ENCODE measurements at regions not wholly inside any gene's neighbourhood (a gene's known extent, or its start where the extent isn't known, plus 50 kb on each side); places are given as distances from the start of the nearest gene placed in this dataset.

GRCh38 chrX:143206966-143207365 lies 181.2 kb downstream of the SPANXN4 start:
- ChIA-PET POLR2A (no interaction called here), CTCF (no interaction called here)
- TF ChIP-seq L3MBTL2 (conservative IDR thresholded peaks at IDR 0.05): no peak
- no peak for TF ChIP-seq BHLHE40 (IDR thresholded peaks at IDR 0.05; ENCODE audit: borderline replicate concordance)
- no peak for TF ChIP-seq ELF4 (IDR thresholded peaks at IDR 0.05)
- TF ChIP-seq CTBP1 (IDR thresholded peaks at IDR 0.05; ENCODE audit: borderline replicate concordance): no peak
- TF ChIP-seq FOXA1 (IDR thresholded peaks at IDR 0.05): no peak
- no peak for TF ChIP-seq FOXK2 (IDR thresholded peaks at IDR 0.05)
- TF ChIP-seq PKNOX1 (IDR thresholded peaks at IDR 0.05): no peak
- TF ChIP-seq ARNT (IDR thresholded peaks at IDR 0.05): no peak
- TF ChIP-seq ZNF384 (IDR thresholded peaks at IDR 0.05): no peak
- TF ChIP-seq HDGF (IDR thresholded peaks at IDR 0.05; ENCODE audit: borderline replicate concordance): no peak
- TF ChIP-seq FOXM1 (IDR thresholded peaks at IDR 0.05; ENCODE audit: borderline replicate concordance): no peak
- DNase-seq (ENCODE audit: extremely low spot score): no peak

GRCh38 chrX:143171703-143172102 lies 146.0 kb downstream of the SPANXN4 start:
- ChIA-PET CTCF (no interaction called here), POLR2A (no interaction called here)
- TF ChIP-seq HDGF (IDR thresholded peaks at IDR 0.05; ENCODE audit: borderline replicate concordance) (no peak), SP1 (IDR thresholded peaks at IDR 0.05) (no peak), PKNOX1 (IDR thresholded peaks at IDR 0.05) (no peak)
- no peak for DNase-seq (ENCODE audit: extremely low spot score)

- POLR2A ChIA-PET: no interaction called here
- TF ChIP-seq SP1 (IDR thresholded peaks at IDR 0.05) (no peak), ZNF384 (IDR thresholded peaks at IDR 0.05) (no peak), FOXA1 (IDR thresholded peaks at IDR 0.05) (no peak), L3MBTL2 (conservative IDR thresholded peaks at IDR 0.05) (no peak), BHLHE40 (IDR thresholded peaks at IDR 0.05; ENCODE audit: borderline replicate concordance) (no peak)
- CTCF ChIA-PET: no interaction called here
- no peak for DNase-seq (ENCODE audit: extremely low spot score)
Measured at GRCh38 chrX:143165778-143166177, 140.1 kb downstream of the SPANXN4 start.

- TF ChIP-seq L3MBTL2 (conservative IDR thresholded peaks at IDR 0.05): no peak
- ChIA-PET POLR2A (no interaction called here), CTCF (no interaction called here)
- DNase-seq (ENCODE audit: extremely low spot score): no peak
Measured at GRCh38 chrX:143139681-143140080, 114.0 kb downstream of the SPANXN4 start.

GRCh38 chrX:143121477-143121876 lies 95.7 kb downstream of the SPANXN4 start:
- ChIA-PET POLR2A (no interaction called here), CTCF (no interaction called here)

GRCh38 chrX:143115466-143115865 lies 89.7 kb downstream of the SPANXN4 start:
- TF ChIP-seq FOXM1 (IDR thresholded peaks at IDR 0.05; ENCODE audit: borderline replicate concordance) (no peak), SUZ12 (IDR thresholded peaks at IDR 0.05) (no peak), L3MBTL2 (conservative IDR thresholded peaks at IDR 0.05) (no peak), TARDBP (IDR thresholded peaks at IDR 0.05) (no peak), ARNT (IDR thresholded peaks at IDR 0.05) (no peak), HDGF (IDR thresholded peaks at IDR 0.05; ENCODE audit: borderline replicate concordance) (no peak), SP1 (IDR thresholded peaks at IDR 0.05) (no peak), ZNF384 (IDR thresholded peaks at IDR 0.05) (no peak), FOXA1 (IDR thresholded peaks at IDR 0.05) (no peak)
- POLR2A ChIA-PET: no interaction called here
- CTCF ChIA-PET: no interaction called here
- no peak for DNase-seq (ENCODE audit: extremely low spot score)

More at GRCh38 chrX:143121477-143121876, 95.7 kb downstream of the SPANXN4 start:
- no peak for TF ChIP-seq PKNOX1 (IDR thresholded peaks at IDR 0.05)
- TF ChIP-seq ELF4 (IDR thresholded peaks at IDR 0.05): no peak
- TF ChIP-seq LEF1 (IDR thresholded peaks at IDR 0.05; ENCODE audit: borderline replicate concordance): no peak
- no peak for TF ChIP-seq SUZ12 (IDR thresholded peaks at IDR 0.05)
- no peak for TF ChIP-seq ZNF384 (IDR thresholded peaks at IDR 0.05)
- no peak for TF ChIP-seq CTBP1 (IDR thresholded peaks at IDR 0.05; ENCODE audit: borderline replicate concordance)
- TF ChIP-seq TARDBP (IDR thresholded peaks at IDR 0.05): no peak
- no peak for TF ChIP-seq FOXK2 (IDR thresholded peaks at IDR 0.05)
- no peak for DNase-seq (ENCODE audit: extremely low spot score)

GRCh38 chrX:143095816-143096215 lies 70.1 kb downstream of the SPANXN4 start:
- DNase-seq (ENCODE audit: extremely low spot score): no peak

More at GRCh38 chrX:143095816-143096215, 70.1 kb downstream of the SPANXN4 start:
- TF ChIP-seq BHLHE40 (IDR thresholded peaks at IDR 0.05; ENCODE audit: borderline replicate concordance) (no peak), L3MBTL2 (conservative IDR thresholded peaks at IDR 0.05) (no peak), ZNF384 (IDR thresholded peaks at IDR 0.05) (no peak), CTBP1 (IDR thresholded peaks at IDR 0.05; ENCODE audit: borderline replicate concordance) (no peak), HDGF (IDR thresholded peaks at IDR 0.05; ENCODE audit: borderline replicate concordance) (no peak), LEF1 (IDR thresholded peaks at IDR 0.05; ENCODE audit: borderline replicate concordance) (no peak), ARNT (IDR thresholded peaks at IDR 0.05) (no peak), TARDBP (IDR thresholded peaks at IDR 0.05) (no peak), FOXA1 (IDR thresholded peaks at IDR 0.05) (no peak), PKNOX1 (IDR thresholded peaks at IDR 0.05) (no peak), SP1 (IDR thresholded peaks at IDR 0.05) (no peak), NFRKB (IDR thresholded peaks at IDR 0.05) (no peak), FOXK2 (IDR thresholded peaks at IDR 0.05) (no peak), SUZ12 (IDR thresholded peaks at IDR 0.05) (no peak), ELF4 (IDR thresholded peaks at IDR 0.05) (no peak), FOXM1 (IDR thresholded peaks at IDR 0.05; ENCODE audit: borderline replicate concordance) (no peak)
- POLR2A ChIA-PET: no interaction called here
- CTCF ChIA-PET: no interaction called here
